PC-9 (cell line): ENCODE measurements at regions not wholly inside any gene's neighbourhood (a gene's known extent, or its start where the extent isn't known, plus 50 kb on each side); places are given as distances from the start of the nearest gene placed in this dataset.

Experiments used
- BruUV-seq: library from RNA; stranded (reverse); fragments of 400-500 nt; replicated peaks from 2 replicates; lab custom pipeline; 2021; lab: Mats Ljungman, UMichigan
- CTCF ChIA-PET: fragments of 300-600 bp; sonication (Branson Sonifier 250); formaldehyde crosslinking; loops from one replicate; lab custom pipeline; 2022; ENCODE audit warnings: antibody characterized with exemption; lab: Charles Lee
- POLR2A ChIA-PET: fragments of 300-600 bp; sonication (Branson Sonifier 250); formaldehyde crosslinking; loops from one replicate; lab custom pipeline; 2022; ENCODE audit warnings: antibody characterized with exemption; ENCODE audit not compliant: unreplicated experiment; lab: Charles Lee
- DNase-seq, 2 experiments: peaks; one replicate each; pipeline versions ENCODE4 v3.0.0 to v3.0.0-alpha.2; 2015 to 2022; ENCODE audit warnings: mixed read lengths in 1 of 2
- H2AFZ ChIP-seq: fragments of 200-600 bp; sonication (generic); 2 replicates; pipeline ENCODE4 v1.8.1; 2017; ENCODE audit warnings: antibody characterized with exemption
- H3F3A ChIP-seq: fragments of 200-600 bp; sonication (generic); 2 replicates; pipeline ENCODE4 v1.8.1; 2017; ENCODE audit warnings: antibody characterized with exemption, mild to moderate bottlenecking, low read depth; ENCODE audit not compliant: insufficient read depth
- H3K27ac ChIP-seq: fragments of 200-600 bp; sonication (generic); 2 replicates; pipeline ENCODE4 v1.6.1; 2016; ENCODE audit warnings: mixed run types
- H3K27me3 ChIP-seq: fragments of 200-600 bp; sonication (generic); 2 replicates; pipeline ENCODE4 v1.6.1; 2016; ENCODE audit warnings: low read depth, mixed run types; ENCODE audit not compliant: insufficient read depth
- H3K36me3 ChIP-seq: fragments of 200-600 bp; sonication (generic); 2 replicates; pipeline ENCODE4 v1.6.1; 2016; ENCODE audit warnings: low read depth, mixed run types
- H3K4me1 ChIP-seq: fragments of 200-600 bp; sonication (generic); replicated peaks from 2 replicates; pipeline ENCODE4 v1.6.1; 2016; ENCODE audit warnings: mixed run types; ENCODE audit not compliant: insufficient read depth
- H3K4me2 ChIP-seq: fragments of 200-600 bp; sonication (generic); 2 replicates; pipeline ENCODE4 v1.6.1; 2017; ENCODE audit warnings: mixed run types
- H3K4me3 ChIP-seq: fragments of 200-600 bp; sonication (generic); 2 replicates; pipeline ENCODE4 v1.6.1; 2016; ENCODE audit warnings: mixed run types
- H3K79me2 ChIP-seq: fragments of 200-600 bp; sonication (generic); 2 replicates; pipeline ENCODE4 v1.6.1; 2017; ENCODE audit warnings: low read depth, mixed run types
- H3K9me2 ChIP-seq: fragments of 200-600 bp; sonication (generic); 2 replicates; pipeline ENCODE4 v1.8.1; 2017; ENCODE audit warnings: mild to moderate bottlenecking; ENCODE audit not compliant: insufficient read depth
- H3K9me3 ChIP-seq: fragments of 200-600 bp; sonication (generic); 2 replicates; pipeline ENCODE4 v1.8.1; 2016; ENCODE audit warnings: low read depth; ENCODE audit not compliant: insufficient read depth
- H4K20me1 ChIP-seq: fragments of 200-600 bp; sonication (generic); 2 replicates; pipeline ENCODE4 v1.8.1; 2017; ENCODE audit not compliant: insufficient read depth
- EZH2 ChIP-seq: fragments of 200-600 bp; sonication (generic); IDR thresholded peaks from 2 replicates; pipeline ENCODE4 v1.8.0; 2017; ENCODE audit warnings: antibody characterized with exemption, low read depth
- intact Hi-C: fragments of 100-400 bp; cut with micrococcal nuclease; formaldehyde crosslinking; loops from one replicate; pipeline ENCODE4 v1.10.0; 2022; ENCODE audit not compliant: unreplicated experiment
- TF ChIP-seq, protein P1 (sequence below): fragments of 200-600 bp; sonication (generic); conservative IDR thresholded peaks from 2 replicates; pipeline ENCODE4 v1.6.1; 2017; ENCODE audit warnings: mixed run types, antibody characterized with exemption, mild to moderate bottlenecking, moderate library complexity

DNA sequence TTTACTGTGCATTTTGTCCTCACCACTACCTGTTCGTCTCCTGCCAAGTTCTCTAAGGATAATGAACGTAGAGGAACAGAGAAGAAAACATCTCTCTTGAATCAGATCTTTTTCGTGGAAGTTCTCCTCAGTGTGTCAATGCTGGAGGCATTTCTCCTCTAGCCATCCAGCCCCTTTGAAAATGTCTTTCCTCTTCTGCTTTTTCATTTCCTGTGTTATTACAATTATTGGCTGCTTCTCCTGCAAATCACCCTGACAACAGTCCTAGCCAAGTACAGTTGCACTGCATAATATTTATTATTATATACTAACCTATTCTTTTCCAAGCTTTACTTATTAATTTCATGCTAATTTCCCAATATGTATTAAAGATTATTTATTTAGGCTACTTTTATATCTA lies 61.8 kb upstream of the TRPM3 start:
- H4K20me1 ChIP-seq, result no peaks in the 10 kb centered on the region
- H3K27ac ChIP-seq, result no peak overlapping the region
- no peaks in the 10 kb centered on the region for H3K79me2 ChIP-seq
- intact Hi-C loops, result no loop called here
- H3K27me3 ChIP-seq, result no peaks in the 10 kb centered on the region
- no peak overlapping the region for H2AFZ ChIP-seq
- ChIA-PET CTCF (no interaction called here), POLR2A (no interaction called here)
- TF ChIP-seq EZH2, result no peak
- TF ChIP-seq, protein P1, sequence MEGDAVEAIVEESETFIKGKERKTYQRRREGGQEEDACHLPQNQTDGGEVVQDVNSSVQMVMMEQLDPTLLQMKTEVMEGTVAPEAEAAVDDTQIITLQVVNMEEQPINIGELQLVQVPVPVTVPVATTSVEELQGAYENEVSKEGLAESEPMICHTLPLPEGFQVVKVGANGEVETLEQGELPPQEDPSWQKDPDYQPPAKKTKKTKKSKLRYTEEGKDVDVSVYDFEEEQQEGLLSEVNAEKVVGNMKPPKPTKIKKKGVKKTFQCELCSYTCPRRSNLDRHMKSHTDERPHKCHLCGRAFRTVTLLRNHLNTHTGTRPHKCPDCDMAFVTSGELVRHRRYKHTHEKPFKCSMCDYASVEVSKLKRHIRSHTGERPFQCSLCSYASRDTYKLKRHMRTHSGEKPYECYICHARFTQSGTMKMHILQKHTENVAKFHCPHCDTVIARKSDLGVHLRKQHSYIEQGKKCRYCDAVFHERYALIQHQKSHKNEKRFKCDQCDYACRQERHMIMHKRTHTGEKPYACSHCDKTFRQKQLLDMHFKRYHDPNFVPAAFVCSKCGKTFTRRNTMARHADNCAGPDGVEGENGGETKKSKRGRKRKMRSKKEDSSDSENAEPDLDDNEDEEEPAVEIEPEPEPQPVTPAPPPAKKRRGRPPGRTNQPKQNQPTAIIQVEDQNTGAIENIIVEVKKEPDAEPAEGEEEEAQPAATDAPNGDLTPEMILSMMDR, result no peak
- no peaks in the 10 kb centered on the region for H3F3A ChIP-seq
- DNase-seq, result no peak
- no peak overlapping the region for H3K4me3 ChIP-seq
- no peaks in the 10 kb centered on the region for H3K9me3 ChIP-seq
- no peak overlapping the region for H3K4me2 ChIP-seq
- no peaks in the 10 kb centered on the region for H3K36me3 ChIP-seq
- H3K4me1 ChIP-seq, result no peaks in the 10 kb centered on the region
- no peaks in the 10 kb centered on the region for H3K9me2 ChIP-seq
- BruUV-seq, result no TSS peak

- no peak for DNase-seq
- H3K36me3 ChIP-seq, result no peaks in the 10 kb centered on the region
- H3F3A ChIP-seq, result no peaks in the 10 kb centered on the region
- CTCF ChIA-PET, result no interaction called here
- intact Hi-C loops, result no loop called here
- POLR2A ChIA-PET, result no interaction called here
- TF ChIP-seq EZH2, result no peak
- H3K79me2 ChIP-seq, result no peaks in the 10 kb centered on the region
- H3K4me1 ChIP-seq, result no peaks in the 10 kb centered on the region
- H3K9me2 ChIP-seq, result no peaks in the 10 kb centered on the region
- no TSS peak for BruUV-seq
- H3K4me3 ChIP-seq, result no peak overlapping the region
- no peaks in the 10 kb centered on the region for H4K20me1 ChIP-seq
- H2AFZ ChIP-seq, result no peak overlapping the region
- H3K27ac ChIP-seq, result no peak overlapping the region
- H3K9me3 ChIP-seq, result no peaks in the 10 kb centered on the region
- no peaks in the 10 kb centered on the region for H3K27me3 ChIP-seq
- no peak overlapping the region for H3K4me2 ChIP-seq
These were observed 57.8 kb upstream of the TRPM3 start for GRCh38 chr9:71179183-71179582.

DNA sequence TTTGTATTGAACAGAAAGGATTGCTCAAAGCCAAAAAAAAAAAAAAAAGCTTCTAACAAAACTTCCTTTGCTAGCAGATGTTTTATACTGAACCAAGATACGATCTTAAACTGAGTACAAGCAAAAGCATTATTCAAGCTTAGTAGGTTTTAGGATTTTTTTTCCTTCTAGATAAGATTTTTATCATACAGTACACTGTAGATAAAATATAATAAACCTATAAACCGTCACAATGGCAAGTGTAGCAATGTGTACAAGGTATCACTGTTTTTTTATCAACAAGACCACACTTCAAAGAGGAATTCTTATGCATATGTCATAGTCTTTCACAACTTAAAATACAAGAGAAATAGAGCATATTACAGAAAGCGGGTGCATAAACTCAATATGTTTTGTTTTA lies 56.5 kb upstream of the TRPM3 start:
- DNase-seq, result no peak
- TF ChIP-seq EZH2, result no peak
- TF ChIP-seq, protein P1, result no peak
- no peaks in the 10 kb centered on the region for H3K4me1 ChIP-seq
- no peaks in the 10 kb centered on the region for H3F3A ChIP-seq
- H3K9me2 ChIP-seq, result no peaks in the 10 kb centered on the region
- H3K9me3 ChIP-seq, result no peaks in the 10 kb centered on the region
- no peak overlapping the region for H3K4me2 ChIP-seq
- no peaks in the 10 kb centered on the region for H3K27me3 ChIP-seq
- H4K20me1 ChIP-seq, result no peaks in the 10 kb centered on the region
- no peak overlapping the region for H2AFZ ChIP-seq
- no peaks in the 10 kb centered on the region for H3K79me2 ChIP-seq
- no peak overlapping the region for H3K27ac ChIP-seq
- ChIA-PET CTCF (no interaction called here), POLR2A (no interaction called here)
- BruUV-seq, result no TSS peak
- no peak overlapping the region for H3K4me3 ChIP-seq
- H3K36me3 ChIP-seq, result no peaks in the 10 kb centered on the region
- intact Hi-C loops, result no loop called here

DNA sequence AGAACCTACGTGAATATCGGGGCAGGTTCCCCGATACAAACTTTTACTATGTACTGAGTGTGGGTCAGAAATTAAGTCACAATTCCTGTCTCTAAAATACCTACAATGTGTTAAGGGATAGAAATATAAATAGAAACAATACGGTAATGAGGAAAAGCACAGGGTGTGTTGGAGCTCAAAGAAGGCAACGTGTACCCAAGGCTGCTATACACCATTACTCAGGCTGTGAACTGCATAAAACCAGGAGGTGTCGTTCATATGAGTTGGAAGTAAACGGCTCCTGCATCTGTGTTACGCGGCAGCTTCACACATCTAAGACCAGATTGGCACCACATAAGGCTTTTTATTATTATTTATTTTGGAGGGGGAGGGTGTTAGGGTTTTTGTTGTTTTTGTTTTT lies 50.1 kb upstream of the TRPM3 start:
- H3K4me2 ChIP-seq, result no peak overlapping the region
- no peaks in the 10 kb centered on the region for H3K9me2 ChIP-seq
- H3K36me3 ChIP-seq, result no peaks in the 10 kb centered on the region
- intact Hi-C loops, result no loop called here
- H3K79me2 ChIP-seq, result no peaks in the 10 kb centered on the region
- H3K4me3 ChIP-seq, result no peak overlapping the region
- H4K20me1 ChIP-seq, result no peaks in the 10 kb centered on the region
- H3F3A ChIP-seq, result no peaks in the 10 kb centered on the region
- no peak for DNase-seq
- TF ChIP-seq, protein P1, result no peak
- TF ChIP-seq EZH2, result no peak
- H3K27ac ChIP-seq, result no peak overlapping the region
- BruUV-seq, result no TSS peak
- no peak overlapping the region for H2AFZ ChIP-seq
- ChIA-PET CTCF (no interaction called here), POLR2A (no interaction called here)
- H3K27me3 ChIP-seq, result no peaks in the 10 kb centered on the region
- no peaks in the 10 kb centered on the region for H3K9me3 ChIP-seq
- H3K4me1 ChIP-seq, result no peaks in the 10 kb centered on the region
